ENCODE measurements at regions not wholly inside any gene's neighbourhood (a gene's known extent, or its start where the extent isn't known, plus 50 kb on each side); places are given as distances from the start of the nearest gene placed in this dataset.

GRCh38 chr13:71209217-71209616 is 657.8 kb downstream of the DACH1 start:
- TF ChIP-seq, protein P1, sequence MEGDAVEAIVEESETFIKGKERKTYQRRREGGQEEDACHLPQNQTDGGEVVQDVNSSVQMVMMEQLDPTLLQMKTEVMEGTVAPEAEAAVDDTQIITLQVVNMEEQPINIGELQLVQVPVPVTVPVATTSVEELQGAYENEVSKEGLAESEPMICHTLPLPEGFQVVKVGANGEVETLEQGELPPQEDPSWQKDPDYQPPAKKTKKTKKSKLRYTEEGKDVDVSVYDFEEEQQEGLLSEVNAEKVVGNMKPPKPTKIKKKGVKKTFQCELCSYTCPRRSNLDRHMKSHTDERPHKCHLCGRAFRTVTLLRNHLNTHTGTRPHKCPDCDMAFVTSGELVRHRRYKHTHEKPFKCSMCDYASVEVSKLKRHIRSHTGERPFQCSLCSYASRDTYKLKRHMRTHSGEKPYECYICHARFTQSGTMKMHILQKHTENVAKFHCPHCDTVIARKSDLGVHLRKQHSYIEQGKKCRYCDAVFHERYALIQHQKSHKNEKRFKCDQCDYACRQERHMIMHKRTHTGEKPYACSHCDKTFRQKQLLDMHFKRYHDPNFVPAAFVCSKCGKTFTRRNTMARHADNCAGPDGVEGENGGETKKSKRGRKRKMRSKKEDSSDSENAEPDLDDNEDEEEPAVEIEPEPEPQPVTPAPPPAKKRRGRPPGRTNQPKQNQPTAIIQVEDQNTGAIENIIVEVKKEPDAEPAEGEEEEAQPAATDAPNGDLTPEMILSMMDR (IDR thresholded peaks at IDR 0.05) = no peak
- TF ChIP-seq POLR2A (IDR thresholded peaks at IDR 0.05) = no peak
- TF ChIP-seq EP300 (IDR thresholded peaks at IDR 0.05) = no peak

Measured in tibial nerve (tissue), 4 donors.